ENCODE measurements at regions not wholly inside any gene's neighbourhood (a gene's known extent, or its start where the extent isn't known, plus 50 kb on each side); places are given as distances from the start of the nearest gene placed in this dataset.
"Not testable (repeated sequence)": the region's sequence is repeated elsewhere in the genome, so short reads cannot be mapped to it uniquely, and the experiment has no call there.

- Histone ChIP-seq H3K27ac (no peak overlapping the region), H3K9me3 (no peaks in the 10 kb centered on the region; the same call in 2 of the 3 replicates), H3K4me1 (no peaks in the 10 kb centered on the region), H3K4me2 (no peak overlapping the region), H3K4me3 (no peak overlapping the region)
- ChIA-PET POLR2A (no interaction called here), CTCF (no interaction called here)
- no peak for TF ChIP-seq NPAS2 (CRISPR knock-in tag; IDR thresholded peaks at IDR 0.05; ENCODE audit: borderline replicate concordance)
- ATAC-seq (no peak), FAIRE-seq (no peak), DNase-seq (ENCODE audit: low read depth in 1 of 2, low spot score in 1 of 2) (no peak)
- 37% methylated on average over 3 of the region's 3 CpGs for WGBS (ENCODE audit: missing lambda C conversion rate)
These were observed 195.3 kb downstream of the B3GLCT start for GRCh38 chr13:31395090-31395489.

- no peak for TF ChIP-seq ZFP36 (IDR thresholded peaks at IDR 0.05; ENCODE audit: borderline replicate concordance, partially characterized antibody)
- no peak for TF ChIP-seq CTCF (IDR thresholded peaks at IDR 0.05)
- TF ChIP-seq HOXB5 (CRISPR knock-in tag; IDR thresholded peaks at IDR 0.05), result no peak
- TF ChIP-seq GATA3 (IDR thresholded peaks at IDR 0.05; ENCODE audit: borderline replicate concordance), result no peak
- no peak for TF ChIP-seq RCOR1 (IDR thresholded peaks at IDR 0.05; ENCODE audit: low read depth, low read length)
- no peak for TF ChIP-seq MAFK (IDR thresholded peaks at IDR 0.05; ENCODE audit: partially characterized antibody)
- DNase-seq (ENCODE audit: low read depth in 1 of 2, low spot score in 1 of 2) (no peak), FAIRE-seq (no peak), ATAC-seq (no peak)
- Histone ChIP-seq H3K4me1 (no peaks in the 10 kb centered on the region), H3K4me3 (no peak overlapping the region), H3K4me2 (no peak overlapping the region), H3K9me3 (no peaks in the 10 kb centered on the region; the same call in 2 of the 3 replicates), H3K27ac (no peak overlapping the region)
- ChIA-PET CTCF (no interaction called here), POLR2A (no interaction called here)
These were observed 199.9 kb downstream of the B3GLCT start for GRCh38 chr13:31399690-31400089.

- H3K4me1 ChIP-seq; POLR2A ChIA-PET; DNase-seq (ENCODE audit: low read depth in 1 of 2, low spot score in 1 of 2); ATAC-seq; CTCF ChIA-PET; FAIRE-seq; H3K4me2 ChIP-seq; H3K27ac ChIP-seq; H3K9me3 ChIP-seq; H3K4me3 ChIP-seq: not testable (repeated sequence)
- 44% methylated on average over 4 of the region's 4 CpGs for WGBS (ENCODE audit: missing lambda C conversion rate)
These were observed 203.9 kb downstream of the B3GLCT start for GRCh38 chr13:31403711-31404110.

GRCh38 chr13:31408927-31409326, 209.2 kb downstream of the B3GLCT start:
- ATAC-seq (no peak), FAIRE-seq (no peak), DNase-seq (ENCODE audit: low read depth in 1 of 2, low spot score in 1 of 2) (no peak)
- POLR2A ChIA-PET, result no interaction called here
- no peaks in the 10 kb centered on the region for H3K4me1 ChIP-seq
- no peak overlapping the region for H3K4me3 ChIP-seq
- H3K9me3 ChIP-seq, result no peaks in the 10 kb centered on the region
- no peak overlapping the region for H3K4me2 ChIP-seq
- TF ChIP-seq HOXB5 (CRISPR knock-in tag; IDR thresholded peaks at IDR 0.05) (no peak), CBX8 (IDR thresholded peaks at IDR 0.05) (no peak), E2F6 (IDR thresholded peaks at IDR 0.05; ENCODE audit: borderline replicate concordance, low read depth) (no peak), RARB (CRISPR knock-in tag; IDR thresholded peaks at IDR 0.05) (no peak), HOXA7 (CRISPR knock-in tag; IDR thresholded peaks at IDR 0.05) (no peak), TP53 (CRISPR knock-in tag; IDR thresholded peaks at IDR 0.05) (no peak), FOXS1 (CRISPR knock-in tag; IDR thresholded peaks at IDR 0.05) (no peak), POLR2A (IDR thresholded peaks at IDR 0.05; ENCODE audit: low read length) (no peak), PHF8 (IDR thresholded peaks at IDR 0.05; ENCODE audit: borderline replicate concordance, low read depth) (no peak), ESRRA (IDR thresholded peaks at IDR 0.05; ENCODE audit: borderline replicate concordance, low read length) (no peak), TFCP2L1 (CRISPR knock-in tag; IDR thresholded peaks at IDR 0.05) (no peak), CTCF (IDR thresholded peaks at IDR 0.05) (no peak), REST (IDR thresholded peaks at IDR 0.05) (no peak), HDAC2 (IDR thresholded peaks at IDR 0.05) (no peak), POLR2AphosphoS2 (conservative IDR thresholded peaks at IDR 0.05; ENCODE audit: low read length) (no peak), RFX5 (IDR thresholded peaks at IDR 0.05) (no peak), NFE2L2 (conservative IDR thresholded peaks at IDR 0.05; ENCODE audit: low read length) (no peak), SREBF2 (IDR thresholded peaks at IDR 0.05) (no peak), KDM1A (IDR thresholded peaks at IDR 0.05; ENCODE audit: low read depth) (no peak)
- CTCF ChIA-PET, result interaction anchor here (1.2 to 1.5 kb wide), 2 partner anchors 15 to 173 kb away, joined by 4 to 11 read pairs; no protein-coding TSS in a partner anchor
- 84% methylated on average over 1 of the region's 1 CpG for WGBS (ENCODE audit: missing lambda C conversion rate)
- H3K27ac ChIP-seq, result no peak overlapping the region

Data from A549 (cell line).